ENCODE measurements at regions not wholly inside any gene's neighbourhood (a gene's known extent, or its start where the extent isn't known, plus 50 kb on each side); places are given as distances from the start of the nearest gene placed in this dataset.

- TF ChIP-seq CTCF (IDR thresholded peaks at IDR 0.05) = no peak
- TF ChIP-seq POLR2A (IDR thresholded peaks at IDR 0.05) = no peak
Observed at GRCh38 chr4:3849140-3849539, 83.0 kb downstream of the ADRA2C start.

Data from thyroid gland (tissue), 4 donors.